ENCODE measurements at regions not wholly inside any gene's neighbourhood (a gene's known extent, or its start where the extent isn't known, plus 50 kb on each side); places are given as distances from the start of the nearest gene placed in this dataset.

DNA sequence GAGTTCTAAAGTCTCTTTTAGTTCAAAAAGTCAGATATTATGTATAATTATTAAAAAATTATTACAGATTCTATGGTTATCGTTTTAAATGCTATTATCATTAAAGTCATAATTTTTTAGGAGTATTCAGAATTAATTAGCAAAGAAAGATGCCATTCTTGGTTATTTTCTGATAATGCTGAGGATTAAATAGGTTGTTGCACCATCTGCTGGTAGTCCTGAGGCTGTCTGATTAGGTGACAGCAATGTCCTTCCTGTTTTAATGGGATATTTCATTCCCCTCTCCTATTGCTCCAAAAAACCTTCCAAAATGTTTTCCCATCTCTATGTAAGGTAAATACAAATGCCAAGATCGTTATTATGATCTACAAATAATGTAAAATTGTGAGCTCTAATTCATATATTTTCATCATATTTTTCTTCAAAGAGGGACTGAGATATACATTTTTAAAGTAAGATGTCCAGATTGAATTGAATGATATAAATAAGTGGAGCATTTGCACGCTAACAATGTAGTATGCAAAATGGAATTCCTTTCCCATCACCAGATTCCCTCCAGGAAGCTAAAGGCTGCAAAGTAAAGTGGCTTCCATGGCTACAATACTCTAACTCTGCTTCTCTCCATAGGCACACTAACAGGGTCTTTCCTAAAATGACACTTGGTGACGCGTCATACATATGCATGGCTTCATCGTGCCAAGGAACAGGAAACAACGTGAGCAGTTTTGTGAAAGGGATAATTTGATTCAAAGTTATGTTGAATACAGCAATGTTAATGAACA lies 58.8 kb upstream of the AKR1E2 start:
- no peak overlapping the region for H3K4me3 Mint-ChIP-seq (ENCODE audit: unreplicated experiment)
- no peaks in the 10 kb centered on the region for H3K36me3 Mint-ChIP-seq (ENCODE audit: low read depth)
- no peaks in the 10 kb centered on the region for H3K27me3 Mint-ChIP-seq (ENCODE audit: low read depth)
- TF ChIP-seq, protein P1, sequence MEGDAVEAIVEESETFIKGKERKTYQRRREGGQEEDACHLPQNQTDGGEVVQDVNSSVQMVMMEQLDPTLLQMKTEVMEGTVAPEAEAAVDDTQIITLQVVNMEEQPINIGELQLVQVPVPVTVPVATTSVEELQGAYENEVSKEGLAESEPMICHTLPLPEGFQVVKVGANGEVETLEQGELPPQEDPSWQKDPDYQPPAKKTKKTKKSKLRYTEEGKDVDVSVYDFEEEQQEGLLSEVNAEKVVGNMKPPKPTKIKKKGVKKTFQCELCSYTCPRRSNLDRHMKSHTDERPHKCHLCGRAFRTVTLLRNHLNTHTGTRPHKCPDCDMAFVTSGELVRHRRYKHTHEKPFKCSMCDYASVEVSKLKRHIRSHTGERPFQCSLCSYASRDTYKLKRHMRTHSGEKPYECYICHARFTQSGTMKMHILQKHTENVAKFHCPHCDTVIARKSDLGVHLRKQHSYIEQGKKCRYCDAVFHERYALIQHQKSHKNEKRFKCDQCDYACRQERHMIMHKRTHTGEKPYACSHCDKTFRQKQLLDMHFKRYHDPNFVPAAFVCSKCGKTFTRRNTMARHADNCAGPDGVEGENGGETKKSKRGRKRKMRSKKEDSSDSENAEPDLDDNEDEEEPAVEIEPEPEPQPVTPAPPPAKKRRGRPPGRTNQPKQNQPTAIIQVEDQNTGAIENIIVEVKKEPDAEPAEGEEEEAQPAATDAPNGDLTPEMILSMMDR (IDR thresholded peaks at IDR 0.05), result peak; percentile 98
- H3K27ac Mint-ChIP-seq (ENCODE audit: unreplicated experiment), result peak overlapping the region; percentile 85
- no peaks in the 10 kb centered on the region for H3K9me3 Mint-ChIP-seq (ENCODE audit: low read depth)
- H3K4me1 Mint-ChIP-seq (ENCODE audit: low read depth), result peaks cover 62% of the 10 kb centered on the region
- no peak for DNase-seq (ENCODE audit: low spot score)

DNA sequence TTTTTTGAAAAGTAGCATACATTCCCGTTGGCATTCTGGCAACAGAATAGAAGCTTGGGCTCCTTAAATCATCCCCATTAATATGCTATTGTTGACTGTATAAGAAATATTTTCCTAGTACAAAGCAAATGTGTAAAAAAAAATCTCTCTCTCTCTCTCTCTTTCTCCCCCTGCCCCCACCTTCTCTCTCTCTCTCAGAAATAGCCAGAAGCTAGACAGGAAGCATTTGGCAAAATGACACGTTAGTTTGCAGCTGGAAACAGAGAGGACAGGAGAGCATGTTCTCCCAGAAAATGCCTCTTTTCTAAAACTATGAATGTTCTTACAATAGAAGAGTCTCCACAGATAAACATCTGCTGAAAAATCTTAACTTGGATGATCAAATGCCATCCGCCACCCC lies 59.6 kb upstream of the AKR1E2 start:
- DNase-seq (ENCODE audit: low spot score), result no peak
- Mint-ChIP-seq H3K36me3 (ENCODE audit: low read depth) (no peaks in the 10 kb centered on the region), H3K4me3 (ENCODE audit: unreplicated experiment) (peak overlapping the region; percentile 31), H3K4me1 (ENCODE audit: low read depth) (peaks cover 54% of the 10 kb centered on the region), H3K27ac (ENCODE audit: unreplicated experiment) (peak overlapping the region; percentile 85), H3K9me3 (ENCODE audit: low read depth) (no peaks in the 10 kb centered on the region), H3K27me3 (ENCODE audit: low read depth) (no peaks in the 10 kb centered on the region)
- TF ChIP-seq, protein P1 (IDR thresholded peaks at IDR 0.05), result no peak

DNA sequence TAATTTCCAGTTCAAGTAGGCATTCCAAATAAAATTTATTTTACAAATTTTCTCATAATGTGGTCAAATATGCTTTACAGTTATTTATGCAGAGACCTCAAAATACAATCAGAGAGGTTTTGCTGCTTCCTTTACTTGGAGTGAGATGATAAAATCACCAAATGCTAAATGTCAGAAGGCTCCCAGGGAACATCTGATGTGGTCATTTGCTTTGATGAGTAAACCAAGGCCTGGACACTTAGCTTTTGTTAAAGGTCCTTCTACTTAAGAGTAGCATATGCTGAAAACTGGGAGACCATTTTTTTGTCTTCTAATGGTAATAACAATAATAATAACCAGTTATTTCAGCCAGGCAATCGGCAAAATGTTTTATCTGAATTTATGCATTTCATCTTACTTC lies 60.6 kb upstream of the AKR1E2 start:
- Mint-ChIP-seq H3K9me3 (ENCODE audit: low read depth) (no peaks in the 10 kb centered on the region), H3K27ac (ENCODE audit: unreplicated experiment) (no peak overlapping the region), H3K4me3 (ENCODE audit: unreplicated experiment) (no peak overlapping the region), H3K27me3 (ENCODE audit: low read depth) (no peaks in the 10 kb centered on the region), H3K36me3 (ENCODE audit: low read depth) (no peaks in the 10 kb centered on the region), H3K4me1 (ENCODE audit: low read depth) (peaks cover 44% of the 10 kb centered on the region)
- DNase-seq (ENCODE audit: low spot score), result no peak
- TF ChIP-seq, protein P1 (IDR thresholded peaks at IDR 0.05), result no peak

DNA sequence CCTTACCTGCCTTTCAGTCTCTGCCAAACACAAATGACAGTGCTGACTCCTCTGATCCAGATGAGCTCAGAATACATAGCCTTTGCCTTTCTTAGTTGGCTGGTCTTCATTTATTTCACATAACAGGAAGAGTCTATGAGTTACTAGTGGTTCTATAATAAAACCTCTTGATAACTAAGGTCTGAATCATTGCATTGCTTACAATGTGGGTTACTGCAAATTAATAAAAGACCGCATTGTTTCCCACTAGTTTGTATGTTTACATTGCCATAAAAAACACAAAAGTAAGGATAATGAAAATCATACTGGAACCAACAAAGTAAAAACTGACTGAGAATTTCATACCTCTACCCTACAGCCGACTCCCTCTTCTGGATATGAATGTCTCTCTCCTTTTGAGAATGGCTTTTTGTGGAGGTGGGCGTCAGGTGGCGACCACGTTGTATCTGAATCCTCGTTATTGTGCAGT lies 62.0 kb upstream of the AKR1E2 start:
- no peak for DNase-seq (ENCODE audit: low spot score)
- H3K27ac Mint-ChIP-seq (ENCODE audit: unreplicated experiment), result peak overlapping the region; percentile 46

DNA sequence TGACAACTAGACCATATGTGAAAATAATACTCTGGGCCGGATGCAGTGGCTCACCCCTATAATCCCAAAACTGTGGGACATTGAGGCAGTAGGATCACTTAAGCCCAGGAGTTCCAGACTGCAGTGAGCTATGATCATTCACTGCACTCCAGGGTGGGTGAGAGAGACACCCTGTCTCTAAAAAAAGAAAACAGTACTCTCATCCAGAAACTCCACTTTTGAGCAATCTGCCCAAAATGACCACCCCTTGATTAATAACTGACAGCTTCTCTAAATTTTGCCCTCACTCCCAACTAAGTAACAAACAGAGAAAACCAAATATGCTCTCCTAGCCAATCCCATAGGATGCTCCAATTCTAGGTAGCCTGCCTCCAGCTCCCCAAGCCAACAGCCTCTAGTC lies 62.5 kb upstream of the AKR1E2 start:
- no peak for DNase-seq (ENCODE audit: low spot score)
- H3K27me3 Mint-ChIP-seq (ENCODE audit: low read depth), result no peaks in the 10 kb centered on the region
- no peaks in the 10 kb centered on the region for H3K36me3 Mint-ChIP-seq (ENCODE audit: low read depth)
- TF ChIP-seq, protein P1 (IDR thresholded peaks at IDR 0.05), result no peak
- H3K9me3 Mint-ChIP-seq (ENCODE audit: low read depth), result no peaks in the 10 kb centered on the region
- H3K27ac Mint-ChIP-seq (ENCODE audit: unreplicated experiment), result peak overlapping the region; percentile 46
- peaks cover 38% of the 10 kb centered on the region for H3K4me1 Mint-ChIP-seq (ENCODE audit: low read depth)
- no peak overlapping the region for H3K4me3 Mint-ChIP-seq (ENCODE audit: unreplicated experiment)

More for the DNA sequence above, 62.0 kb upstream of the AKR1E2 start:
- TF ChIP-seq, protein P1 (IDR thresholded peaks at IDR 0.05), result peak; percentile 58
- no peaks in the 10 kb centered on the region for H3K9me3 Mint-ChIP-seq (ENCODE audit: low read depth)
- peaks cover 41% of the 10 kb centered on the region for H3K4me1 Mint-ChIP-seq (ENCODE audit: low read depth)
- H3K27me3 Mint-ChIP-seq (ENCODE audit: low read depth), result no peaks in the 10 kb centered on the region
- no peaks in the 10 kb centered on the region for H3K36me3 Mint-ChIP-seq (ENCODE audit: low read depth)
- H3K4me3 Mint-ChIP-seq (ENCODE audit: unreplicated experiment), result no peak overlapping the region

All from chondrocyte (in vitro differentiated cells).